ENCODE measurements at regions not wholly inside any gene's neighbourhood (a gene's known extent, or its start where the extent isn't known, plus 50 kb on each side); places are given as distances from the start of the nearest gene placed in this dataset.
A peak's percentile ranks its signal among the peaks of the same experiment; 100 is the strongest.

DNA sequence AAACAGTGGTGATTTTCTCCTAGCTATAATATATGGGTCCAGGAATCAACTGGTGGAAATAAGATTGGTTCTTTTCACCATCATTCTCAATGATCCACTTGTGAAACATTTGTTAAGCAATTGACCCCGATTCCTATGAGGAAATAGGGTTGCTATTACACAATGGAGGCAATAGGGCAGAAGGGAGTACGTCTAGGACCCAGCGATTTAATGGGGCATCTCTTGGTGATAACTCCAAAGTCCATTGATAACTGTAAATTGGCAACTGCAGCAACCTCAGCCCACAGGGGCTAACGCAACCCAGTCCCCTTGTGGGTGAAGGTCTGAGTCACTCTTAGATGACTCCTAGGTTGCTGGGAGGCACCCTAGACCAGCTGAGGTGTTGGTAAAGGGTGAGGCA lies 62.5 kb upstream of the BARHL2 start (continued):
- TF ChIP-seq, protein P1, sequence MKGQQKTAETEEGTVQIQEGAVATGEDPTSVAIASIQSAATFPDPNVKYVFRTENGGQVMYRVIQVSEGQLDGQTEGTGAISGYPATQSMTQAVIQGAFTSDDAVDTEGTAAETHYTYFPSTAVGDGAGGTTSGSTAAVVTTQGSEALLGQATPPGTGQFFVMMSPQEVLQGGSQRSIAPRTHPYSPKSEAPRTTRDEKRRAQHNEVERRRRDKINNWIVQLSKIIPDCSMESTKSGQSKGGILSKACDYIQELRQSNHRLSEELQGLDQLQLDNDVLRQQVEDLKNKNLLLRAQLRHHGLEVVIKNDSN (CRISPR knock-in tag; IDR thresholded peaks at IDR 0.05): no peak
- TF ChIP-seq TCF7 (CRISPR knock-in tag; IDR thresholded peaks at IDR 0.05; ENCODE audit: low read depth): no peak

DNA sequence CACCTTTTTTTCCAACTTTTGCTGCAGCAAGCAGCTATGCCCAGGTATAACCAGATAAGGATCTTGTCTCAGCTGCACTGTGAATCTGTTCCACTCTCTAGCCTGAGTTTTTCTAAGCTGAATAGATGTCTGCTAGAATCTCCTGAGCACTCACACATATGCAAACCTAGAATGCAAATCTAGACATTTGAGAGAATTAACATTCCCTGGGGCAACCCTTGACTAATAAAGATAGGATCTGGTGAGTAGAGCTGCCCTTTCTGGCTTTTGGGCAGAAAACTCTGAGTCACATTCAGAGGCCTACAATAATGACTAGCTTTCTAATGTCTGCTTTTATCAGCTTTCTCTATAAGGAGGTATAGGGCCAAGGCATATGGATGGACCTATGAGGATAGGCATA lies 61.4 kb upstream of the BARHL2 start:
- H3K36me3 Mint-ChIP-seq: no peaks in the 10 kb centered on the region
- DNase-seq (ENCODE audit: low spot score): no peak
- ATAC-seq: peak; percentile 20; the same call in 1 of the 2 replicates
- POLR2A ChIA-PET: no interaction called here
- H3K9me3 Mint-ChIP-seq: no peaks in the 10 kb centered on the region
- TF ChIP-seq, protein P2, sequence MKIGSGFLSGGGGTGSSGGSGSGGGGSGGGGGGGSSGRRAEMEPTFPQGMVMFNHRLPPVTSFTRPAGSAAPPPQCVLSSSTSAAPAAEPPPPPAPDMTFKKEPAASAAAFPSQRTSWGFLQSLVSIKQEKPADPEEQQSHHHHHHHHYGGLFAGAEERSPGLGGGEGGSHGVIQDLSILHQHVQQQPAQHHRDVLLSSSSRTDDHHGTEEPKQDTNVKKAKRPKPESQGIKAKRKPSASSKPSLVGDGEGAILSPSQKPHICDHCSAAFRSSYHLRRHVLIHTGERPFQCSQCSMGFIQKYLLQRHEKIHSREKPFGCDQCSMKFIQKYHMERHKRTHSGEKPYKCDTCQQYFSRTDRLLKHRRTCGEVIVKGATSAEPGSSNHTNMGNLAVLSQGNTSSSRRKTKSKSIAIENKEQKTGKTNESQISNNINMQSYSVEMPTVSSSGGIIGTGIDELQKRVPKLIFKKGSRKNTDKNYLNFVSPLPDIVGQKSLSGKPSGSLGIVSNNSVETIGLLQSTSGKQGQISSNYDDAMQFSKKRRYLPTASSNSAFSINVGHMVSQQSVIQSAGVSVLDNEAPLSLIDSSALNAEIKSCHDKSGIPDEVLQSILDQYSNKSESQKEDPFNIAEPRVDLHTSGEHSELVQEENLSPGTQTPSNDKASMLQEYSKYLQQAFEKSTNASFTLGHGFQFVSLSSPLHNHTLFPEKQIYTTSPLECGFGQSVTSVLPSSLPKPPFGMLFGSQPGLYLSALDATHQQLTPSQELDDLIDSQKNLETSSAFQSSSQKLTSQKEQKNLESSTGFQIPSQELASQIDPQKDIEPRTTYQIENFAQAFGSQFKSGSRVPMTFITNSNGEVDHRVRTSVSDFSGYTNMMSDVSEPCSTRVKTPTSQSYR (CRISPR knock-in tag; IDR thresholded peaks at IDR 0.05): no peak
- TF ChIP-seq PRRX2 (CRISPR knock-in tag; IDR thresholded peaks at IDR 0.05) (no peak), JAZF1 (CRISPR knock-in tag; IDR thresholded peaks at IDR 0.05) (no peak), TEAD1 (CRISPR knock-in tag; IDR thresholded peaks at IDR 0.05) (no peak), MYBL2 (CRISPR knock-in tag; IDR thresholded peaks at IDR 0.05) (no peak), GRHL2 (CRISPR knock-in tag; IDR thresholded peaks at IDR 0.05; ENCODE audit: insufficient replicate concordance, severe bottlenecking) (no peak), ZNF232 (CRISPR knock-in tag; IDR thresholded peaks at IDR 0.05) (no peak), MXD4 (CRISPR knock-in tag; IDR thresholded peaks at IDR 0.05; ENCODE audit: borderline replicate concordance) (no peak), NFYB (CRISPR knock-in tag; conservative IDR thresholded peaks at IDR 0.05; ENCODE audit: low read depth) (no peak), ZNF219 (CRISPR knock-in tag; IDR thresholded peaks at IDR 0.05; ENCODE audit: borderline replicate concordance) (no peak), GABPB1 (CRISPR knock-in tag; IDR thresholded peaks at IDR 0.05) (no peak), TCF7 (CRISPR knock-in tag; IDR thresholded peaks at IDR 0.05; ENCODE audit: low read depth) (no peak), SP1 (CRISPR knock-in tag; conservative IDR thresholded peaks at IDR 0.05) (no peak)
- TF ChIP-seq, protein P3, sequence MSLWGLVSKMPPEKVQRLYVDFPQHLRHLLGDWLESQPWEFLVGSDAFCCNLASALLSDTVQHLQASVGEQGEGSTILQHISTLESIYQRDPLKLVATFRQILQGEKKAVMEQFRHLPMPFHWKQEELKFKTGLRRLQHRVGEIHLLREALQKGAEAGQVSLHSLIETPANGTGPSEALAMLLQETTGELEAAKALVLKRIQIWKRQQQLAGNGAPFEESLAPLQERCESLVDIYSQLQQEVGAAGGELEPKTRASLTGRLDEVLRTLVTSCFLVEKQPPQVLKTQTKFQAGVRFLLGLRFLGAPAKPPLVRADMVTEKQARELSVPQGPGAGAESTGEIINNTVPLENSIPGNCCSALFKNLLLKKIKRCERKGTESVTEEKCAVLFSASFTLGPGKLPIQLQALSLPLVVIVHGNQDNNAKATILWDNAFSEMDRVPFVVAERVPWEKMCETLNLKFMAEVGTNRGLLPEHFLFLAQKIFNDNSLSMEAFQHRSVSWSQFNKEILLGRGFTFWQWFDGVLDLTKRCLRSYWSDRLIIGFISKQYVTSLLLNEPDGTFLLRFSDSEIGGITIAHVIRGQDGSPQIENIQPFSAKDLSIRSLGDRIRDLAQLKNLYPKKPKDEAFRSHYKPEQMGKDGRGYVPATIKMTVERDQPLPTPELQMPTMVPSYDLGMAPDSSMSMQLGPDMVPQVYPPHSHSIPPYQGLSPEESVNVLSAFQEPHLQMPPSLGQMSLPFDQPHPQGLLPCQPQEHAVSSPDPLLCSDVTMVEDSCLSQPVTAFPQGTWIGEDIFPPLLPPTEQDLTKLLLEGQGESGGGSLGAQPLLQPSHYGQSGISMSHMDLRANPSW (CRISPR knock-in tag; conservative IDR thresholded peaks at IDR 0.05; ENCODE audit: low read depth): no peak
- TF ChIP-seq, protein P4, sequence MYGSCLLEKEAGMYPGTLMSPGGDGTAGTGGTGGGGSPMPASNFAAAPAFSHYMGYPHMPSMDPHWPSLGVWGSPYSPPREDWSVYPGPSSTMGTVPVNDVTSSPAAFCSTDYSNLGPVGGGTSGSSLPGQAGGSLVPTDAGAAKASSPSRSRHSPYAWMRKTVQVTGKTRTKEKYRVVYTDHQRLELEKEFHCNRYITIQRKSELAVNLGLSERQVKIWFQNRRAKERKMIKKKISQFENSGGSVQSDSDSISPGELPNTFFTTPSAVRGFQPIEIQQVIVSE (CRISPR knock-in tag; IDR thresholded peaks at IDR 0.05; ENCODE audit: borderline replicate concordance): no peak
- TF ChIP-seq, protein P5, sequence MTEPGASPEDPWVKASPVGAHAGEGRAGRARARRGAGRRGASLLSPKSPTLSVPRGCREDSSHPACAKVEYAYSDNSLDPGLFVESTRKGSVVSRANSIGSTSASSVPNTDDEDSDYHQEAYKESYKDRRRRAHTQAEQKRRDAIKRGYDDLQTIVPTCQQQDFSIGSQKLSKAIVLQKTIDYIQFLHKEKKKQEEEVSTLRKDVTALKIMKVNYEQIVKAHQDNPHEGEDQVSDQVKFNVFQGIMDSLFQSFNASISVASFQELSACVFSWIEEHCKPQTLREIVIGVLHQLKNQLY (CRISPR knock-in tag; IDR thresholded peaks at IDR 0.05): no peak
- TF ChIP-seq, protein P6, sequence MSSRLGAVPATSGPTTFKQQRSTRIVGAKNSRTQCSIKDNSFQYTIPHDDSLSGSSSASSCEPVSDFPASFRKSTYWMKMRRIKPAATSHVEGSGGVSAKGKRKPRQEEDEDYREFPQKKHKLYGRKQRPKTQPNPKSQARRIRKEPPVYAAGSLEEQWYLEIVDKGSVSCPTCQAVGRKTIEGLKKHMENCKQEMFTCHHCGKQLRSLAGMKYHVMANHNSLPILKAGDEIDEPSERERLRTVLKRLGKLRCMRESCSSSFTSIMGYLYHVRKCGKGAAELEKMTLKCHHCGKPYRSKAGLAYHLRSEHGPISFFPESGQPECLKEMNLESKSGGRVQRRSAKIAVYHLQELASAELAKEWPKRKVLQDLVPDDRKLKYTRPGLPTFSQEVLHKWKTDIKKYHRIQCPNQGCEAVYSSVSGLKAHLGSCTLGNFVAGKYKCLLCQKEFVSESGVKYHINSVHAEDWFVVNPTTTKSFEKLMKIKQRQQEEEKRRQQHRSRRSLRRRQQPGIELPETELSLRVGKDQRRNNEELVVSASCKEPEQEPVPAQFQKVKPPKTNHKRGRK (CRISPR knock-in tag; IDR thresholded peaks at IDR 0.05; ENCODE audit: borderline replicate concordance): no peak
- TF ChIP-seq, protein P7, sequence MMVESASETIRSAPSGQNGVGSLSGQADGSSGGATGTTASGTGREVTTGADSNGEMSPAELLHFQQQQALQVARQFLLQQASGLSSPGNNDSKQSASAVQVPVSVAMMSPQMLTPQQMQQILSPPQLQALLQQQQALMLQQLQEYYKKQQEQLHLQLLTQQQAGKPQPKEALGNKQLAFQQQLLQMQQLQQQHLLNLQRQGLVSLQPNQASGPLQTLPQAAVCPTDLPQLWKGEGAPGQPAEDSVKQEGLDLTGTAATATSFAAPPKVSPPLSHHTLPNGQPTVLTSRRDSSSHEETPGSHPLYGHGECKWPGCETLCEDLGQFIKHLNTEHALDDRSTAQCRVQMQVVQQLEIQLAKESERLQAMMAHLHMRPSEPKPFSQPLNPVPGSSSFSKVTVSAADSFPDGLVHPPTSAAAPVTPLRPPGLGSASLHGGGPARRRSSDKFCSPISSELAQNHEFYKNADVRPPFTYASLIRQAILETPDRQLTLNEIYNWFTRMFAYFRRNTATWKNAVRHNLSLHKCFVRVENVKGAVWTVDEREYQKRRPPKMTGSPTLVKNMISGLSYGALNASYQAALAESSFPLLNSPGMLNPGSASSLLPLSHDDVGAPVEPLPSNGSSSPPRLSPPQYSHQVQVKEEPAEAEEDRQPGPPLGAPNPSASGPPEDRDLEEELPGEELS (CRISPR knock-in tag; IDR thresholded peaks at IDR 0.05): no peak
- TF ChIP-seq, protein P8, sequence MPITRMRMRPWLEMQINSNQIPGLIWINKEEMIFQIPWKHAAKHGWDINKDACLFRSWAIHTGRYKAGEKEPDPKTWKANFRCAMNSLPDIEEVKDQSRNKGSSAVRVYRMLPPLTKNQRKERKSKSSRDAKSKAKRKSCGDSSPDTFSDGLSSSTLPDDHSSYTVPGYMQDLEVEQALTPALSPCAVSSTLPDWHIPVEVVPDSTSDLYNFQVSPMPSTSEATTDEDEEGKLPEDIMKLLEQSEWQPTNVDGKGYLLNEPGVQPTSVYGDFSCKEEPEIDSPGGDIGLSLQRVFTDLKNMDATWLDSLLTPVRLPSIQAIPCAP (CRISPR knock-in tag; IDR thresholded peaks at IDR 0.05): no peak
- TF ChIP-seq, protein P9, sequence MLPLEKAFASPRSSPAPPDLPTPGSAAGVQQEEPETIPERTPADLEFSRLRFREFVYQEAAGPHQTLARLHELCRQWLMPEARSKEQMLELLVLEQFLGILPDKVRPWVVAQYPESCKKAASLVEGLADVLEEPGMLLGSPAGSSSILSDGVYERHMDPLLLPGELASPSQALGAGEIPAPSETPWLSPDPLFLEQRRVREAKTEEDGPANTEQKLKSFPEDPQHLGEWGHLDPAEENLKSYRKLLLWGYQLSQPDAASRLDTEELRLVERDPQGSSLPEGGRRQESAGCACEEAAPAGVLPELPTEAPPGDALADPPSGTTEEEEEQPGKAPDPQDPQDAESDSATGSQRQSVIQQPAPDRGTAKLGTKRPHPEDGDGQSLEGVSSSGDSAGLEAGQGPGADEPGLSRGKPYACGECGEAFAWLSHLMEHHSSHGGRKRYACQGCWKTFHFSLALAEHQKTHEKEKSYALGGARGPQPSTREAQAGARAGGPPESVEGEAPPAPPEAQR (CRISPR knock-in tag; IDR thresholded peaks at IDR 0.05): no peak
- H3K27me3 Mint-ChIP-seq (ENCODE audit: low read depth): peaks cover under 1% of the 10 kb centered on the region; the same call in 1 of the 2 replicates
- no peak overlapping the region for H3K27ac Mint-ChIP-seq
- peaks cover 9% of the 10 kb centered on the region for H3K4me1 Mint-ChIP-seq
- H3K4me3 Mint-ChIP-seq: no peak overlapping the region
- CTCF ChIA-PET: interaction anchor here (0.6 to 1.5 kb wide), 4 partner anchors 17 to 388 kb away, joined by 3 to 6 read pairs (median 3); no protein-coding TSS in a partner anchor
